Muscle of back (tissue), 3 donors: ENCODE measurements at regions not wholly inside any gene's neighbourhood (a gene's known extent, or its start where the extent isn't known, plus 50 kb on each side); places are given as distances from the start of the nearest gene placed in this dataset.
"Not testable (repeated sequence)": the region's sequence is repeated elsewhere in the genome, so short reads cannot be mapped to it uniquely, and the experiment has no call there.

Source experiments
- DNase-seq, 3 donors: peaks; one replicate each; pipeline versions ENCODE4 v3.0.0 to v3.0.0-alpha.2; 2013

- no peak for DNase-seq
Observed at GRCh38 chrX:136975684-136976470, 57.9 kb downstream of the GPR101 start.

- no peak for DNase-seq
Observed at GRCh38 chrX:136967966-136968365, 65.8 kb downstream of the GPR101 start.

GRCh38 chrX:136963973-136964372 lies 69.8 kb downstream of the GPR101 start:
- DNase-seq = no peak

- no peak for DNase-seq
Observed at GRCh38 chrX:136961594-136962135, 72.1 kb downstream of the GPR101 start.

GRCh38 chrX:136954930-136955329 lies 74.4 kb upstream of the RBMX start:
- DNase-seq = peak; percentile 2 to 27 (median 14)

GRCh38 chrX:136953867-136954787 lies 73.6 kb upstream of the RBMX start:
- peak; percentile 22 to 52 (median 41) for DNase-seq

GRCh38 chrX:136950211-136950610 lies 69.7 kb upstream of the RBMX start:
- DNase-seq = no peak

- no peak for DNase-seq
Observed at GRCh38 chrX:136941396-136942337, 61.1 kb upstream of the RBMX start.

GRCh38 chrX:136936183-136936549 lies 55.6 kb upstream of the RBMX start:
- DNase-seq = no peak

- DNase-seq = not testable (repeated sequence)
Observed at GRCh38 chrX:136935533-136936182, 55.1 kb upstream of the RBMX start.

GRCh38 chrX:136934652-136935051 lies 54.1 kb upstream of the RBMX start:
- DNase-seq = not testable (repeated sequence)

- DNase-seq = no peak
Observed at GRCh38 chrX:136933611-136934145, 53.2 kb upstream of the RBMX start.

GRCh38 chrX:136931661-136932060 lies 51.1 kb upstream of the RBMX start:
- no peak for DNase-seq
